SU-DHL-6 (cell line): ENCODE measurements at regions not wholly inside any gene's neighbourhood (a gene's known extent, or its start where the extent isn't known, plus 50 kb on each side); places are given as distances from the start of the nearest gene placed in this dataset.
A peak's percentile ranks its signal among the peaks of the same experiment; 100 is the strongest.
"Not testable (repeated sequence)": the region's sequence is repeated elsewhere in the genome, so short reads cannot be mapped to it uniquely, and the experiment has no call there.

Source experiments
- CTCF ChIP-seq: fragments of 200-600 bp; sonication (generic); IDR thresholded peaks from one replicate; pipeline ENCODE4 v1.5.1; 2017; ENCODE audit warnings: antibody characterized with exemption, mild to moderate bottlenecking, low read length, moderate library complexity; ENCODE audit not compliant: insufficient read depth, poor library complexity, severe bottlenecking
- EZH2phosphoT487 ChIP-seq: fragments of 200-600 bp; sonication (generic), shearing (Covaris generic); conservative IDR thresholded peaks from 2 replicates; pipeline ENCODE4 v1.6.1; 2018; ENCODE audit warnings: mild to moderate bottlenecking, antibody characterized with exemption, low read length, moderate library complexity, mixed read lengths

- peak; percentile 29 for TF ChIP-seq CTCF
- not testable (repeated sequence) for TF ChIP-seq EZH2phosphoT487
Observed at GRCh38 chr15:20192982-20193929, 348.3 kb downstream of the GOLGA6L6 start.
